ENCODE measurements at regions not wholly inside any gene's neighbourhood (a gene's known extent, or its start where the extent isn't known, plus 50 kb on each side); places are given as distances from the start of the nearest gene placed in this dataset.

GRCh38 chr3:194287977-194288706 lies 63.0 kb downstream of the CPN2 start:
- H3K9me3 ChIP-seq, result no peaks in the 10 kb centered on the region
- no peak overlapping the region for H3K4me3 ChIP-seq
- H3K4me1 ChIP-seq (replicated peaks), result no peaks in the 10 kb centered on the region
- no peaks in the 10 kb centered on the region for H3K36me3 ChIP-seq
- H3K27ac ChIP-seq, result no peak overlapping the region
- TF ChIP-seq POLR2AphosphoS5 (IDR thresholded peaks at IDR 0.05) (no peak), CTCF (IDR thresholded peaks at IDR 0.05) (no peak), POLR2A (IDR thresholded peaks at IDR 0.05) (no peak)
- DNase-seq (ENCODE audit: low spot score), result no peak
- intact Hi-C loops (cut with DNase I), result no loop called here
- WGBS, result 78% methylated on average over 5 of the region's 5 CpGs
- no peaks in the 10 kb centered on the region for H3K27me3 ChIP-seq (replicated peaks; ENCODE audit: insufficient read depth)
